Erythroblast (primary cell): ENCODE measurements at regions not wholly inside any gene's neighbourhood (a gene's known extent, or its start where the extent isn't known, plus 50 kb on each side); places are given as distances from the start of the nearest gene placed in this dataset.

ENCODE experiments used
- GATA1 ChIP-seq: IDR thresholded peaks from 2 replicates; pipeline ENCODE4 v1.6.1; 2011; ENCODE audit warnings: low read depth, mild to moderate bottlenecking, control low read depth, low read length, moderate library complexity
- POLR2A ChIP-seq: IDR thresholded peaks from 2 replicates; pipeline ENCODE4 v1.6.1; 2011; ENCODE audit warnings: mild to moderate bottlenecking, low read length

GRCh38 chr14:94706133-94706532 is 63.8 kb downstream of the GSC start:
- TF ChIP-seq POLR2A (no peak), GATA1 (no peak)
